ENCODE measurements at regions not wholly inside any gene's neighbourhood (a gene's known extent, or its start where the extent isn't known, plus 50 kb on each side); places are given as distances from the start of the nearest gene placed in this dataset.

GRCh38 chr11:42713279-42713678, 598.5 kb upstream of the API5 start:
- CTCF ChIA-PET, result no interaction called here
- H3K27ac ChIP-seq (ENCODE audit: low read depth, low read length), result no peak overlapping the region
- POLR2A ChIA-PET, result no interaction called here

GRCh38 chr11:42713753-42714152, 598.0 kb upstream of the API5 start:
- POLR2A ChIA-PET, result no interaction called here

More at GRCh38 chr11:42713279-42713678, 598.5 kb upstream of the API5 start:
- TF ChIP-seq CTCF (IDR thresholded peaks at IDR 0.05; ENCODE audit: low read depth, low read length), result no peak
- no peak for DNase-seq (ENCODE audit: low read depth, low spot score)
- Histone ChIP-seq H3K9me3 (ENCODE audit: control insufficient read depth, insufficient read depth, low read length) (peaks cover 18% of the 10 kb centered on the region; the same call in 1 of the 2 replicates), H3K4me3 (ENCODE audit: low read depth, low read length) (no peak overlapping the region), H3K27me3 (ENCODE audit: control insufficient read depth, insufficient read depth, low read length) (no peaks in the 10 kb centered on the region)

GRCh38 chr11:42720716-42721563, 590.9 kb upstream of the API5 start:
- ChIA-PET POLR2A (no interaction called here), CTCF (no interaction called here)
- DNase-seq (ENCODE audit: low read depth, low spot score), result no peak
- Histone ChIP-seq H3K4me3 (ENCODE audit: low read depth, low read length) (no peak overlapping the region), H3K27ac (ENCODE audit: low read depth, low read length) (no peak overlapping the region), H3K9me3 (ENCODE audit: control insufficient read depth, insufficient read depth, low read length) (no peaks in the 10 kb centered on the region), H3K27me3 (ENCODE audit: control insufficient read depth, insufficient read depth, low read length) (no peaks in the 10 kb centered on the region)
- TF ChIP-seq CTCF (IDR thresholded peaks at IDR 0.05; ENCODE audit: low read depth, low read length), result no peak

More at GRCh38 chr11:42713753-42714152, 598.0 kb upstream of the API5 start:
- no peak overlapping the region for H3K27ac ChIP-seq (ENCODE audit: low read depth, low read length)
- no peak overlapping the region for H3K4me3 ChIP-seq (ENCODE audit: low read depth, low read length)
- DNase-seq (ENCODE audit: low read depth, low spot score), result no peak
- no peak for TF ChIP-seq CTCF (IDR thresholded peaks at IDR 0.05; ENCODE audit: low read depth, low read length)
- no peaks in the 10 kb centered on the region for H3K27me3 ChIP-seq (ENCODE audit: control insufficient read depth, insufficient read depth, low read length)
- CTCF ChIA-PET, result no interaction called here
- peaks cover 18% of the 10 kb centered on the region; the same call in 1 of the 2 replicates for H3K9me3 ChIP-seq (ENCODE audit: control insufficient read depth, insufficient read depth, low read length)

GRCh38 chr11:42727879-42728278, 583.9 kb upstream of the API5 start:
- no peaks in the 10 kb centered on the region for H3K27me3 ChIP-seq (ENCODE audit: control insufficient read depth, insufficient read depth, low read length)
- H3K4me3 ChIP-seq (ENCODE audit: low read depth, low read length), result no peak overlapping the region
- no peak for TF ChIP-seq CTCF (IDR thresholded peaks at IDR 0.05; ENCODE audit: low read depth, low read length)
- CTCF ChIA-PET, result no interaction called here
- H3K27ac ChIP-seq (ENCODE audit: low read depth, low read length), result no peak overlapping the region
- peaks cover 2% of the 10 kb centered on the region; the same call in 1 of the 2 replicates for H3K9me3 ChIP-seq (ENCODE audit: control insufficient read depth, insufficient read depth, low read length)
- POLR2A ChIA-PET, result no interaction called here
- DNase-seq (ENCODE audit: low read depth, low spot score), result no peak

GRCh38 chr11:42762348-42762747, 549.4 kb upstream of the API5 start:
- no peak for DNase-seq (ENCODE audit: low read depth, low spot score)
- Histone ChIP-seq H3K9me3 (ENCODE audit: control insufficient read depth, insufficient read depth, low read length) (peaks cover 8% of the 10 kb centered on the region), H3K27me3 (ENCODE audit: control insufficient read depth, insufficient read depth, low read length) (no peaks in the 10 kb centered on the region), H3K27ac (ENCODE audit: low read depth, low read length) (no peak overlapping the region), H3K4me3 (ENCODE audit: low read depth, low read length) (no peak overlapping the region)
- TF ChIP-seq CTCF (IDR thresholded peaks at IDR 0.05; ENCODE audit: low read depth, low read length), result no peak
- ChIA-PET CTCF (no interaction called here), POLR2A (no interaction called here)
